DND-41 (cell line): ENCODE measurements at regions not wholly inside any gene's neighbourhood (a gene's known extent, or its start where the extent isn't known, plus 50 kb on each side); places are given as distances from the start of the nearest gene placed in this dataset.

Experiments used
- ATAC-seq: fragments of 200-7000 bp; cut with Tn5 transposase; 3 replicates; pipeline ENCODE4 v1.9.1; 2021; ENCODE audit warnings: low read depth; ENCODE audit not compliant: insufficient read depth
- DNase-seq: peaks from one replicate; pipeline ENCODE4 v3.0.0-alpha.2; 2020
- H2AFZ ChIP-seq: 2 replicates; pipeline ENCODE4 v1.6.0; 2012; ENCODE audit warnings: low read depth, low read length
- H3K27ac ChIP-seq: 2 replicates; pipeline ENCODE4 v1.5.1; 2012; ENCODE audit warnings: low read length, inconsistent platforms
- H3K27me3 ChIP-seq: fragments of 200-600 bp; sonication (generic); 2 replicates; pipeline ENCODE4 v1.6.0; 2012; ENCODE audit warnings: low read length, mild to moderate bottlenecking, inconsistent platforms; ENCODE audit not compliant: insufficient read depth, poor library complexity
- H3K36me3 ChIP-seq: 2 replicates; pipeline ENCODE4 v1.5.1; 2012; ENCODE audit warnings: low read length, inconsistent platforms; ENCODE audit not compliant: insufficient read depth
- H3K4me1 ChIP-seq: 2 replicates; pipeline ENCODE4 v1.5.1; 2012; ENCODE audit warnings: mild to moderate bottlenecking, low read length; ENCODE audit not compliant: insufficient read depth
- H3K4me2 ChIP-seq: 2 replicates; pipeline ENCODE4 v1.6.0; 2012; ENCODE audit warnings: mild to moderate bottlenecking, moderate library complexity, low read length, inconsistent platforms; ENCODE audit not compliant: insufficient read depth
- H3K4me3 ChIP-seq, 2 experiments: fragments of 200-600 bp in 1 of 2; shearing (Covaris generic) in 1 of 2; 2 replicates each; pipeline ENCODE4 v1.5.1; 2012 to 2016; ENCODE audit warnings: inconsistent platforms in 2 of 2, low read length in 2 of 2, mild to moderate bottlenecking in 2 of 2, low read depth in 1 of 2, moderate library complexity in 1 of 2
- H3K79me2 ChIP-seq: 2 replicates; pipeline ENCODE4 v1.6.0; 2012; ENCODE audit warnings: low read length, inconsistent platforms; ENCODE audit not compliant: insufficient read depth
- H3K9ac ChIP-seq: 2 replicates; pipeline ENCODE4 v1.6.0; 2012; ENCODE audit warnings: low read depth, mild to moderate bottlenecking, inconsistent platforms, low read length, moderate library complexity
- H3K9me3 ChIP-seq: 2 replicates; pipeline ENCODE4 v1.5.1; 2012; ENCODE audit warnings: low read length, moderate library complexity, mild to moderate bottlenecking, inconsistent platforms; ENCODE audit not compliant: insufficient read depth, severe bottlenecking
- H4K20me1 ChIP-seq: 2 replicates; pipeline ENCODE4 v1.6.0; 2012; ENCODE audit warnings: low read length; ENCODE audit not compliant: insufficient read depth
- EZH2 ChIP-seq: IDR thresholded peaks from 3 replicates; pipeline ENCODE4 v1.6.1; 2012; ENCODE audit warnings: borderline replicate concordance, low read depth, mild to moderate bottlenecking, moderate library complexity, low read length, inconsistent platforms; ENCODE audit not compliant: severe bottlenecking
- TF ChIP-seq, protein P1 (sequence below): IDR thresholded peaks from 2 replicates; pipeline ENCODE4 v1.5.1; 2012; ENCODE audit warnings: borderline replicate concordance, low read length, moderate library complexity, mild to moderate bottlenecking; ENCODE audit not compliant: poor library complexity, severe bottlenecking; ENCODE audit errors: extremely low read depth

DNA sequence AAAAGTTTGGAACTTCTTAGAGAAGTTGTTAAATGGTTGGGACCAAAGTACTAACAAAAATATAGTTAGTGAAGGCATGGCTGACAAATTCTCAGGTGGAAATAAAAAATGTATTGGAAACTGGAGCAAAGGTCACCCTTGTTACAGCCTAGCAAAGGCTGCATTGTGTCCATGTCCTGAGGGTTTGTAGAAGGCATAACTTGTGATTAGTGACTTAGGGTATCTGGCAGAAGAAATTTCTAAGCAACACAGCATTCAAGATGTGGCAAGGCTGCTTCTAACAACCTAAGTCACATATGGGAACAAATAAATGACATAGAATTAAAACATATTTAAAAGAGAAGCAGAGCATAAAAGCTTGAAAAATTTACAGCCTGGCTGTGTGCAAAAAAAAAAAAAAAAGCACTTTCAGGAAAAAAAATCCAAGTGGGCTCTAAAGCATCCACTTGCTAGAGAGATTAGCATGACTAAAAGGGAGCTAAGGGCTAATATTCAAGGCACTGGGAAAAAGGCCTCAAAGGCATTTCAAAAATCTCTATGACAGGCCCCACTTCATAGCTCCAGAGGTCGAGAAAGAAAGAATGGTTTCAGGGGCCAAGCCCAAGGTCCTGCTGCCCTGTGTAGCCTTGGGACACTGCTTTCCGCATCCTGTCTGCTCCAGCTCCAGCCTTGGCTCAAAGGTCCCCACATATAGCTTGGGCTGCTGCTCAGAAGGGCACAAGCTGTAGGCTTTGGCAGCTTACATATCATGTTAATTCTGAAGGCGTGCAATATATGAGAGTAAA lies 453.2 kb upstream of the PTCHD4 start:
- Histone ChIP-seq H2AFZ (no peak overlapping the region), H3K36me3 (no peaks in the 10 kb centered on the region), H3K27ac (no peak overlapping the region), H3K79me2 (no peaks in the 10 kb centered on the region), H3K9ac (no peak overlapping the region), H3K4me3 (no peak overlapping the region), H3K4me2 (no peak overlapping the region), H4K20me1 (no peaks in the 10 kb centered on the region), H3K4me1 (no peaks in the 10 kb centered on the region), H3K27me3 (no peaks in the 10 kb centered on the region), H3K9me3 (no peaks in the 10 kb centered on the region)
- no peak for DNase-seq
- ATAC-seq: no peak
- TF ChIP-seq EZH2: no peak
- TF ChIP-seq, protein P1, sequence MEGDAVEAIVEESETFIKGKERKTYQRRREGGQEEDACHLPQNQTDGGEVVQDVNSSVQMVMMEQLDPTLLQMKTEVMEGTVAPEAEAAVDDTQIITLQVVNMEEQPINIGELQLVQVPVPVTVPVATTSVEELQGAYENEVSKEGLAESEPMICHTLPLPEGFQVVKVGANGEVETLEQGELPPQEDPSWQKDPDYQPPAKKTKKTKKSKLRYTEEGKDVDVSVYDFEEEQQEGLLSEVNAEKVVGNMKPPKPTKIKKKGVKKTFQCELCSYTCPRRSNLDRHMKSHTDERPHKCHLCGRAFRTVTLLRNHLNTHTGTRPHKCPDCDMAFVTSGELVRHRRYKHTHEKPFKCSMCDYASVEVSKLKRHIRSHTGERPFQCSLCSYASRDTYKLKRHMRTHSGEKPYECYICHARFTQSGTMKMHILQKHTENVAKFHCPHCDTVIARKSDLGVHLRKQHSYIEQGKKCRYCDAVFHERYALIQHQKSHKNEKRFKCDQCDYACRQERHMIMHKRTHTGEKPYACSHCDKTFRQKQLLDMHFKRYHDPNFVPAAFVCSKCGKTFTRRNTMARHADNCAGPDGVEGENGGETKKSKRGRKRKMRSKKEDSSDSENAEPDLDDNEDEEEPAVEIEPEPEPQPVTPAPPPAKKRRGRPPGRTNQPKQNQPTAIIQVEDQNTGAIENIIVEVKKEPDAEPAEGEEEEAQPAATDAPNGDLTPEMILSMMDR: no peak

DNA sequence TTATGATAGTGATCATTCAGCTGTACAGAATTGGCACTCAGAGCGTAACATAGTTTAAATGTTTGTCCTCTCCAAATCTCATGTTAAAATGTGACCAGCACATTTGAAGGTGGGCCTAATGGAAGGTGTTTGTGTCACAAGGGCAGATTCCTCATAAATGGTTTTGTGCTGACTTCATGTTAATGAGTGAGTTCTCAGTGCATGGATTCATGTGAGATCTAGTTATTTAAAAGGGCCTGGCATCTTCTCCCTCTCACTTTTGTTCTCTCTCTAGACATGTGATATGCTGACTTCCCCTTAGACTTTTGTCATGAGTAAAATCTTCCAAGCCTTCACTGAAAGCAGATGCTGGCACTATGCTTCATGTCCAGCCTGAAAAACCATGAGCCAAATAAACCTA lies 452.4 kb upstream of the PTCHD4 start:
- Histone ChIP-seq H3K36me3 (no peaks in the 10 kb centered on the region), H2AFZ (no peak overlapping the region), H3K4me2 (no peak overlapping the region), H3K27me3 (no peaks in the 10 kb centered on the region), H3K4me1 (no peaks in the 10 kb centered on the region), H4K20me1 (no peaks in the 10 kb centered on the region), H3K27ac (no peak overlapping the region), H3K4me3 (no peak overlapping the region), H3K79me2 (no peaks in the 10 kb centered on the region), H3K9me3 (no peaks in the 10 kb centered on the region), H3K9ac (no peak overlapping the region)
- DNase-seq: no peak
- TF ChIP-seq EZH2: no peak
- TF ChIP-seq, protein P1: no peak
- ATAC-seq: no peak

DNA sequence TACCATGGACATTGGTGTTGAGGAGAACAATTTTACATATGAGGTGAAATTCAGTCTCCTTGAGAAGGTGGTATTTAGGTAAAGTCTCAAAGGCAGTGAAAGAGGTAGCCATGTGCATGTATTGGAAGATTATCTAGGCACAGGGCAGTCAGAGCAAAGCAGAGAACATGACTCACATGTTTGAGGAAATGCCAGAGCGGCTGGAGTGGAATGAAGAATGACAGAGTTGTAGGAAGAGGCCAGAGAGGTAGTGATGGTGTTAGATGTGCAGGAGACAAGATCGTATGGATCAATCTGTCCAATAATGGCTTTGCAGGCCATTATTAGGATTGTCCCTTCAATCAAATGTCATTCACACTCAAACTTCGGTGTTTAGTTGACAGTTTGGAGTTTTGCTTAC lies 449.4 kb upstream of the PTCHD4 start:
- Histone ChIP-seq H3K4me2 (no peak overlapping the region), H3K4me1 (no peaks in the 10 kb centered on the region), H3K9ac (no peak overlapping the region), H2AFZ (no peak overlapping the region), H3K9me3 (no peaks in the 10 kb centered on the region), H3K4me3 (no peak overlapping the region), H3K79me2 (no peaks in the 10 kb centered on the region), H3K36me3 (no peaks in the 10 kb centered on the region), H3K27me3 (no peaks in the 10 kb centered on the region), H3K27ac (no peak overlapping the region), H4K20me1 (no peaks in the 10 kb centered on the region)
- TF ChIP-seq, protein P1: no peak
- TF ChIP-seq EZH2: no peak
- no peak for ATAC-seq
- DNase-seq: no peak
